Astrocyte (in vitro differentiated cells and primary cell): ENCODE measurements at regions not wholly inside any gene's neighbourhood (a gene's known extent, or its start where the extent isn't known, plus 50 kb on each side); places are given as distances from the start of the nearest gene placed in this dataset.
A peak's percentile ranks its signal among the peaks of the same experiment; 100 is the strongest.

ENCODE experiments used
- DNase-seq: peaks from one replicate; pipeline ENCODE4 v3.0.0-alpha.2; 2010; ENCODE audit warnings: low read depth
- FAIRE-seq: peaks from 2 replicates; lab custom pipeline; 2011; peaks lifted over from hg19 to GRCh38; lab: Jason Lieb, UNC
- H2AFZ ChIP-seq: 2 replicates; pipeline ENCODE4 v1.6.0; 2012; ENCODE audit warnings: low read depth, low read length, inconsistent platforms
- H3K27ac ChIP-seq: 2 replicates; pipeline ENCODE4 v1.5.1; 2011; ENCODE audit warnings: low read depth, low read length, inconsistent platforms
- H3K27me3 ChIP-seq: 2 replicates; pipeline ENCODE4 v1.6.0; 2011; ENCODE audit warnings: low read length, inconsistent platforms; ENCODE audit not compliant: insufficient read depth
- H3K36me3 ChIP-seq: 2 replicates; pipeline ENCODE4 v1.5.1; 2011; ENCODE audit warnings: low read length, inconsistent platforms; ENCODE audit not compliant: insufficient read depth
- H3K4me1 ChIP-seq: 2 replicates; pipeline ENCODE4 v1.5.1; 2011; ENCODE audit warnings: low read length, inconsistent platforms; ENCODE audit not compliant: insufficient read depth
- H3K4me2 ChIP-seq: 2 replicates; pipeline ENCODE4 v1.6.0; 2012; ENCODE audit warnings: low read length, inconsistent platforms
- H3K4me3 ChIP-seq: 2 replicates; pipeline ENCODE4 v1.5.1; 2011; ENCODE audit warnings: low read depth, mild to moderate bottlenecking, low read length, inconsistent platforms; ENCODE audit not compliant: insufficient read depth
- H3K79me2 ChIP-seq: 2 replicates; pipeline ENCODE4 v1.6.0; 2012; ENCODE audit warnings: mild to moderate bottlenecking, low read length, inconsistent platforms; ENCODE audit not compliant: insufficient read depth
- H3K9ac ChIP-seq: 2 replicates; pipeline ENCODE4 v1.6.0; 2012; ENCODE audit warnings: mild to moderate bottlenecking, low read length, inconsistent platforms
- H3K9me3 ChIP-seq: 2 replicates; pipeline ENCODE4 v1.5.1; 2012; ENCODE audit warnings: low read depth, mild to moderate bottlenecking, low read length, inconsistent platforms; ENCODE audit not compliant: insufficient read depth
- H4K20me1 ChIP-seq: 2 replicates; pipeline ENCODE4 v1.6.0; 2012; ENCODE audit warnings: low read length, inconsistent platforms; ENCODE audit not compliant: insufficient read depth
- H3K27ac Mint-ChIP-seq: one replicate; pipeline ENCODE4 v1.8.0; 2021; ENCODE audit warnings: mild to moderate bottlenecking, mixed read lengths; ENCODE audit not compliant: unreplicated experiment
- H3K27me3 Mint-ChIP-seq: one replicate; pipeline ENCODE4 v1.8.0; 2021; ENCODE audit warnings: low read depth, mixed read lengths; ENCODE audit not compliant: unreplicated experiment
- H3K36me3 Mint-ChIP-seq: one replicate; pipeline ENCODE4 v1.8.0; 2021; ENCODE audit warnings: low read depth, mixed read lengths; ENCODE audit not compliant: unreplicated experiment
- H3K4me1 Mint-ChIP-seq: one replicate; pipeline ENCODE4 v1.8.0; 2021; ENCODE audit warnings: low read depth, mixed read lengths; ENCODE audit not compliant: unreplicated experiment
- H3K4me3 Mint-ChIP-seq: one replicate; pipeline ENCODE4 v1.8.0; 2021; ENCODE audit warnings: mild to moderate bottlenecking, moderate library complexity, mixed read lengths; ENCODE audit not compliant: unreplicated experiment
- H3K9me3 Mint-ChIP-seq: one replicate; pipeline ENCODE4 v1.8.0; 2021; ENCODE audit warnings: mild to moderate bottlenecking, mixed read lengths; ENCODE audit not compliant: unreplicated experiment
- EZH2 ChIP-seq: IDR thresholded peaks from 2 replicates; pipeline ENCODE4 v1.6.1; 2012; ENCODE audit warnings: mild to moderate bottlenecking, low read length, inconsistent platforms; ENCODE audit not compliant: insufficient read depth
- TF ChIP-seq, protein P1 (sequence below): IDR thresholded peaks from 2 replicates; pipeline ENCODE4 v1.5.1; 2011; ENCODE audit warnings: low read depth, mild to moderate bottlenecking, inconsistent platforms, low read length, moderate library complexity; ENCODE audit not compliant: insufficient read depth

DNA sequence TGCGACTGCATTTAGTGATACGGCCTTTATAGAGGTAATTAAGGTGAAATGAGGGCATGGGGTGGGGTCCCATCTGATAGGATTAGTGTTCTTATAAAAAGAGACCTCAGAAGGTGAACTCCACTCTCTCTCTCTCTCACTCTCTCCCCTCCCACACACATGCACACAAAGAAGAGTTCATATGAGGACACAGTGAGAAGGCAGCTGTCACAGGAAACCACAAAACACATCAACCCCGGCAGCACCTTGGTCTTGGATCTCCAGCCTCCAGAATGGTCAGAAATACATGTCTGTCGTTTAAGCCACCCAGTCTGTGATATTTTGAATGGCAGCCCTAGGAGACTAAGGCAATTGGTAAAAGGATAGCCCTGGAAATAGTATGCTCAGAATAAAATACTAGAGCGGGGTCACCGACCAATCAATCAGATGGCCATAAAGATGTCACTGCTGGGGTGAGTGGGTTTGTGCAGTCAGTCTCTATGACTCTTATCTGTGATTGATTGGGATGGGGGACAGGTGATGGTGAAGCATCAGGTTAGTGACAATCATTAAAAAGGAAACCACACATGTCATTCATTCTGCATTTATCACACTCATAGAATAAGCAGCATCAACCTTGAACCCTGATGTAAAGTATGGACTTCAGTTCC lies 118.9 kb upstream of the POU3F3 start:
- Mint-ChIP-seq H3K27me3 (peaks cover 5% of the 10 kb centered on the region), H3K27ac (no peak overlapping the region), H3K4me3 (no peak overlapping the region), H3K36me3 (no peaks in the 10 kb centered on the region), H3K4me1 (peaks cover 10% of the 10 kb centered on the region), H3K9me3 (peaks cover 5% of the 10 kb centered on the region)
- no peak overlapping the region for H3K4me2 ChIP-seq
- no peak for TF ChIP-seq EZH2
- TF ChIP-seq, protein P1, sequence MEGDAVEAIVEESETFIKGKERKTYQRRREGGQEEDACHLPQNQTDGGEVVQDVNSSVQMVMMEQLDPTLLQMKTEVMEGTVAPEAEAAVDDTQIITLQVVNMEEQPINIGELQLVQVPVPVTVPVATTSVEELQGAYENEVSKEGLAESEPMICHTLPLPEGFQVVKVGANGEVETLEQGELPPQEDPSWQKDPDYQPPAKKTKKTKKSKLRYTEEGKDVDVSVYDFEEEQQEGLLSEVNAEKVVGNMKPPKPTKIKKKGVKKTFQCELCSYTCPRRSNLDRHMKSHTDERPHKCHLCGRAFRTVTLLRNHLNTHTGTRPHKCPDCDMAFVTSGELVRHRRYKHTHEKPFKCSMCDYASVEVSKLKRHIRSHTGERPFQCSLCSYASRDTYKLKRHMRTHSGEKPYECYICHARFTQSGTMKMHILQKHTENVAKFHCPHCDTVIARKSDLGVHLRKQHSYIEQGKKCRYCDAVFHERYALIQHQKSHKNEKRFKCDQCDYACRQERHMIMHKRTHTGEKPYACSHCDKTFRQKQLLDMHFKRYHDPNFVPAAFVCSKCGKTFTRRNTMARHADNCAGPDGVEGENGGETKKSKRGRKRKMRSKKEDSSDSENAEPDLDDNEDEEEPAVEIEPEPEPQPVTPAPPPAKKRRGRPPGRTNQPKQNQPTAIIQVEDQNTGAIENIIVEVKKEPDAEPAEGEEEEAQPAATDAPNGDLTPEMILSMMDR: no peak
- H2AFZ ChIP-seq: no peak overlapping the region
- H3K27me3 ChIP-seq: no peaks in the 10 kb centered on the region
- H3K27ac ChIP-seq: no peak overlapping the region
- no peaks in the 10 kb centered on the region for H3K36me3 ChIP-seq
- DNase-seq (peak; percentile 31), FAIRE-seq (no peak)
- no peak overlapping the region for H3K9ac ChIP-seq
- no peaks in the 10 kb centered on the region for H3K9me3 ChIP-seq
- no peak overlapping the region for H3K4me3 ChIP-seq
- no peaks in the 10 kb centered on the region for H4K20me1 ChIP-seq
- no peaks in the 10 kb centered on the region for H3K79me2 ChIP-seq
- no peaks in the 10 kb centered on the region for H3K4me1 ChIP-seq

DNA sequence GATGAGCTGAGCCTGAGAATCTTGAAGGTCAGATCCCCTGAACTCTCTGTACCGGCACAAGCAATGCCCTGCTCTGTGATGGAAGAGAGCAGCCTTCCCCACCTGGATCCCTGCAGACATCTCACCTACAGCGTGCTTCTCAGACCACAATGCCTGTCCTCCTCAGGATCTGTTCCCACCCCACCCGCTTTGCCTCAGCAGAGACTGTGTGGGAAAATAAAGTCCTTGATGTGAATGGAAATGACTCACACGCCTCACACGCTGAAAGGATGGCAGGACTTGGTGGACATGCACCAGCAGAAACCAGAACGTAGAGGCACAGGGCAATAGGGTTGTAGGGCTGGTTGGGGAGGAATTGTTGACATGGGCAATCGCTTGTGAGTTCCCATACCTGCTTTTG lies 117.9 kb upstream of the POU3F3 start:
- H3K27me3 Mint-ChIP-seq: peaks cover 5% of the 10 kb centered on the region
- no peaks in the 10 kb centered on the region for H3K27me3 ChIP-seq
- DNase-seq (no peak), FAIRE-seq (no peak)
- H3K4me2 ChIP-seq: no peak overlapping the region
- peaks cover 10% of the 10 kb centered on the region for H3K4me1 Mint-ChIP-seq
- H3K4me3 ChIP-seq: no peak overlapping the region
- TF ChIP-seq, protein P1: no peak
- TF ChIP-seq EZH2: no peak
- H3K4me3 Mint-ChIP-seq: no peak overlapping the region
- peaks cover 5% of the 10 kb centered on the region for H3K9me3 Mint-ChIP-seq
- H3K36me3 ChIP-seq: no peaks in the 10 kb centered on the region
- no peaks in the 10 kb centered on the region for H3K9me3 ChIP-seq
- H3K27ac ChIP-seq: no peak overlapping the region
- no peak overlapping the region for H2AFZ ChIP-seq
- no peaks in the 10 kb centered on the region for H3K4me1 ChIP-seq
- H4K20me1 ChIP-seq: no peaks in the 10 kb centered on the region
- H3K79me2 ChIP-seq: no peaks in the 10 kb centered on the region
- no peak overlapping the region for H3K27ac Mint-ChIP-seq
- no peaks in the 10 kb centered on the region for H3K36me3 Mint-ChIP-seq
- no peak overlapping the region for H3K9ac ChIP-seq

DNA sequence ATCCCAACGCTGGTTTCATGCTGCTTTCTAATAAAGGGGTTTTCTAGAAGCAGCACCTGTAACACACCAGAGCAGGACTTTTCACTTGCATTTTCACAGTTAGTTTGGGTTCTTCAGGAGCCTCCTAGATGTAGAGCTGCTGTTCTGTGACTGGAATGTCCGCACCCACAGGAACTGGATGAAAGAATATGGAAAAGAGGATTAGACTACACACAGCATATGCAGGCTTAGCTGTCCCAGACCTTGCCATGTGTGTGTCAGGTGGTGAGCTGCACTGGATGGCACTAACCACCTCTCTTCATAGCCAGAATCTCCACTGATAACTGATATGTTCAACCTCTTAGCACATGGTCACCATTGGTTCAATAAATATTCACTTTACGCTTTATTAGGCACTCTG lies 112.1 kb upstream of the POU3F3 start:
- H3K36me3 Mint-ChIP-seq: no peaks in the 10 kb centered on the region
- DNase-seq (no peak), FAIRE-seq (no peak)
- Histone ChIP-seq H3K4me1 (no peaks in the 10 kb centered on the region), H3K36me3 (no peaks in the 10 kb centered on the region), H3K79me2 (no peaks in the 10 kb centered on the region), H3K27me3 (no peaks in the 10 kb centered on the region), H3K9ac (no peak overlapping the region), H3K4me3 (no peak overlapping the region), H3K9me3 (no peaks in the 10 kb centered on the region), H3K4me2 (no peak overlapping the region), H2AFZ (no peak overlapping the region), H3K27ac (no peak overlapping the region), H4K20me1 (no peaks in the 10 kb centered on the region)
- H3K4me3 Mint-ChIP-seq: no peak overlapping the region
- H3K27ac Mint-ChIP-seq: no peak overlapping the region
- TF ChIP-seq, protein P1: no peak
- no peak for TF ChIP-seq EZH2
- H3K4me1 Mint-ChIP-seq: peaks cover 8% of the 10 kb centered on the region
- peaks cover 19% of the 10 kb centered on the region for H3K27me3 Mint-ChIP-seq
- peaks cover 1% of the 10 kb centered on the region for H3K9me3 Mint-ChIP-seq
